Liver (tissue), 8 donors: ENCODE measurements at regions not wholly inside any gene's neighbourhood (a gene's known extent, or its start where the extent isn't known, plus 50 kb on each side); places are given as distances from the start of the nearest gene placed in this dataset.

Experiments used
- DNase-seq: peaks from one replicate; pipeline ENCODE4 v3.0.0-alpha.2; 2017; ENCODE audit warnings: low spot score
- H3K27ac ChIP-seq, 2 donors: one replicate each; pipeline ENCODE4 v1.7.0; 2013; ENCODE audit warnings: inconsistent platforms in 2 of 2, low read length in 2 of 2, control low read depth in 1 of 2, low read depth in 1 of 2, mild to moderate bottlenecking in 1 of 2
- H3K27me3 ChIP-seq, 4 donors: one replicate each; pipeline versions ENCODE4 v1.6.1 to v1.7.0; 2013; ENCODE audit warnings: low read length in 3 of 4, inconsistent platforms in 1 of 4, mild to moderate bottlenecking in 1 of 4, moderate library complexity in 1 of 4; ENCODE audit not compliant: control insufficient read depth in 4 of 4, insufficient read depth in 4 of 4
- H3K36me3 ChIP-seq, 4 donors: one replicate each; pipeline versions ENCODE4 v1.6.1 to v1.7.0; 2013; ENCODE audit warnings: low read length in 3 of 4, mild to moderate bottlenecking in 3 of 4, low read depth in 1 of 4, moderate library complexity in 1 of 4; ENCODE audit not compliant: control insufficient read depth in 4 of 4, insufficient read depth in 3 of 4
- H3K4me1 ChIP-seq, 4 donors: one replicate each; pipeline versions ENCODE4 v1.6.1 to v1.7.0; 2013; ENCODE audit warnings: low read length in 3 of 4, mild to moderate bottlenecking in 3 of 4, moderate library complexity in 1 of 4; ENCODE audit not compliant: control insufficient read depth in 4 of 4, insufficient read depth in 4 of 4
- H3K4me3 ChIP-seq, 3 donors: one replicate each; pipeline versions ENCODE4 v1.6.1 to v1.7.0; 2013; ENCODE audit warnings: low read length in 3 of 3, control low read depth in 1 of 3, low read depth in 1 of 3, mild to moderate bottlenecking in 1 of 3
- H3K9ac ChIP-seq, 2 donors: one replicate each; pipeline ENCODE4 v1.7.0; 2013; ENCODE audit warnings: low read length in 2 of 2, mild to moderate bottlenecking in 2 of 2, moderate library complexity in 2 of 2, control low read depth in 1 of 2, low read depth in 1 of 2
- H3K9me3 ChIP-seq, 4 donors: one replicate each; pipeline versions ENCODE4 v1.6.1 to v1.7.0; 2013; ENCODE audit warnings: low read length in 3 of 4; ENCODE audit not compliant: control insufficient read depth in 4 of 4
- ATF3 ChIP-seq: IDR thresholded peaks from 2 replicates; pipeline ENCODE4 v1.6.1; 2016; ENCODE audit warnings: antibody characterized with exemption
- CTCF ChIP-seq: fragments of 150-350 bp; IDR thresholded peaks from 2 replicates; pipeline ENCODE4 v1.5.1; 2017; ENCODE audit warnings: improper control_type of control experiment, low read depth, low read length; ENCODE audit not compliant: missing input control
- EGR1 ChIP-seq, 2 donors: IDR thresholded peaks; 2 replicates each; pipeline ENCODE4 v1.6.1; 2016 to 2018; ENCODE audit warnings: antibody characterized with exemption in 2 of 2, low read depth in 2 of 2
- FOXA1 ChIP-seq: IDR thresholded peaks from 2 replicates; pipeline ENCODE4 v1.6.1; 2016; ENCODE audit warnings: antibody characterized with exemption
- FOXA2 ChIP-seq: IDR thresholded peaks from 2 replicates; pipeline ENCODE4 v1.6.1; 2016; ENCODE audit warnings: antibody characterized with exemption
- GABPA ChIP-seq, 2 donors: IDR thresholded peaks in 1 of 2; conservative IDR thresholded peaks in 1 of 2; 2 replicates each; pipeline ENCODE4 v1.6.1; 2016; ENCODE audit warnings: antibody characterized with exemption in 2 of 2, mild to moderate bottlenecking in 1 of 2, moderate library complexity in 1 of 2
- HNF4A ChIP-seq, 2 donors: conservative IDR thresholded peaks; 2 replicates each; pipeline ENCODE4 v1.6.1; 2016; ENCODE audit warnings: antibody characterized with exemption in 2 of 2, mild to moderate bottlenecking in 2 of 2
- HNF4G ChIP-seq: IDR thresholded peaks from 2 replicates; pipeline ENCODE4 v1.6.1; 2016; ENCODE audit warnings: antibody characterized with exemption
- JUND ChIP-seq, 2 donors: IDR thresholded peaks; 2 replicates each; pipeline ENCODE4 v1.6.1; 2016; ENCODE audit warnings: antibody characterized with exemption in 2 of 2
- MAX ChIP-seq: IDR thresholded peaks from 2 replicates; pipeline ENCODE4 v1.6.1; 2016; ENCODE audit warnings: antibody characterized with exemption
- RXRA ChIP-seq, 2 donors: IDR thresholded peaks; 2 replicates each; pipeline ENCODE4 v1.6.1; 2017 to 2018; ENCODE audit warnings: antibody characterized with exemption in 2 of 2, mild to moderate bottlenecking in 1 of 2
- SP1 ChIP-seq: IDR thresholded peaks from 2 replicates; pipeline ENCODE4 v1.6.1; 2018; ENCODE audit warnings: antibody characterized with exemption, mild to moderate bottlenecking
- TAF1 ChIP-seq: conservative IDR thresholded peaks from 2 replicates; pipeline ENCODE4 v1.6.1; 2016; ENCODE audit warnings: antibody characterized with exemption, mild to moderate bottlenecking
- YY1 ChIP-seq: IDR thresholded peaks from 2 replicates; pipeline ENCODE4 v1.6.1; 2016; ENCODE audit warnings: antibody characterized with exemption, mild to moderate bottlenecking
- WGBS: extraction: QIAGEN DNeasy Blood & Tissue Kit; methylation state at CpG from one replicate; pipeline ENCODE4 v1.1.7; 2013; 5-methylcytosine and 5-hydroxymethylcytosine counted together
- TF ChIP-seq, protein P1 (sequence below): IDR thresholded peaks from 2 replicates; pipeline ENCODE4 v1.6.1; 2016; ENCODE audit warnings: antibody characterized with exemption, mild to moderate bottlenecking
- TF ChIP-seq, protein P2 (sequence below): IDR thresholded peaks from 2 replicates; pipeline ENCODE4 v1.6.1; 2016; ENCODE audit warnings: antibody characterized with exemption
- donor health status: healthy.
- donor health status: healthy.
- donor health status: healthy.
- donor health status: healthy.
- donor health status: healthy.

GRCh38 chr2:59654710-59655109 lies 898.7 kb downstream of the BCL11A start:
- Histone ChIP-seq H3K4me1 (no peaks in the 10 kb centered on the region), H3K36me3 (no peaks in the 10 kb centered on the region), H3K9ac (no peak overlapping the region), H3K27me3 (no peaks in the 10 kb centered on the region), H3K4me3 (no peak overlapping the region), H3K9me3 (peaks cover 0 to 2% (median 0%) of the 10 kb centered on the region in 4 donors), H3K27ac (no peak overlapping the region)
- no peak for DNase-seq
- TF ChIP-seq, protein P1, sequence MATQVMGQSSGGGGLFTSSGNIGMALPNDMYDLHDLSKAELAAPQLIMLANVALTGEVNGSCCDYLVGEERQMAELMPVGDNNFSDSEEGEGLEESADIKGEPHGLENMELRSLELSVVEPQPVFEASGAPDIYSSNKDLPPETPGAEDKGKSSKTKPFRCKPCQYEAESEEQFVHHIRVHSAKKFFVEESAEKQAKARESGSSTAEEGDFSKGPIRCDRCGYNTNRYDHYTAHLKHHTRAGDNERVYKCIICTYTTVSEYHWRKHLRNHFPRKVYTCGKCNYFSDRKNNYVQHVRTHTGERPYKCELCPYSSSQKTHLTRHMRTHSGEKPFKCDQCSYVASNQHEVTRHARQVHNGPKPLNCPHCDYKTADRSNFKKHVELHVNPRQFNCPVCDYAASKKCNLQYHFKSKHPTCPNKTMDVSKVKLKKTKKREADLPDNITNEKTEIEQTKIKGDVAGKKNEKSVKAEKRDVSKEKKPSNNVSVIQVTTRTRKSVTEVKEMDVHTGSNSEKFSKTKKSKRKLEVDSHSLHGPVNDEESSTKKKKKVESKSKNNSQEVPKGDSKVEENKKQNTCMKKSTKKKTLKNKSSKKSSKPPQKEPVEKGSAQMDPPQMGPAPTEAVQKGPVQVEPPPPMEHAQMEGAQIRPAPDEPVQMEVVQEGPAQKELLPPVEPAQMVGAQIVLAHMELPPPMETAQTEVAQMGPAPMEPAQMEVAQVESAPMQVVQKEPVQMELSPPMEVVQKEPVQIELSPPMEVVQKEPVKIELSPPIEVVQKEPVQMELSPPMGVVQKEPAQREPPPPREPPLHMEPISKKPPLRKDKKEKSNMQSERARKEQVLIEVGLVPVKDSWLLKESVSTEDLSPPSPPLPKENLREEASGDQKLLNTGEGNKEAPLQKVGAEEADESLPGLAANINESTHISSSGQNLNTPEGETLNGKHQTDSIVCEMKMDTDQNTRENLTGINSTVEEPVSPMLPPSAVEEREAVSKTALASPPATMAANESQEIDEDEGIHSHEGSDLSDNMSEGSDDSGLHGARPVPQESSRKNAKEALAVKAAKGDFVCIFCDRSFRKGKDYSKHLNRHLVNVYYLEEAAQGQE: no peak
- no peak for TF ChIP-seq FOXA1
- TF ChIP-seq YY1: no peak
- no peak for TF ChIP-seq HNF4G
- TF ChIP-seq FOXA2: no peak
- TF ChIP-seq RXRA (IDR thresholded peaks at IDR 0.05): no peak
- TF ChIP-seq ATF3: no peak
- TF ChIP-seq CTCF: no peak
- TF ChIP-seq TAF1: no peak
- no peak for TF ChIP-seq SP1
- TF ChIP-seq HNF4A (conservative IDR thresholded peaks at IDR 0.05): no peak
- TF ChIP-seq, protein P2, sequence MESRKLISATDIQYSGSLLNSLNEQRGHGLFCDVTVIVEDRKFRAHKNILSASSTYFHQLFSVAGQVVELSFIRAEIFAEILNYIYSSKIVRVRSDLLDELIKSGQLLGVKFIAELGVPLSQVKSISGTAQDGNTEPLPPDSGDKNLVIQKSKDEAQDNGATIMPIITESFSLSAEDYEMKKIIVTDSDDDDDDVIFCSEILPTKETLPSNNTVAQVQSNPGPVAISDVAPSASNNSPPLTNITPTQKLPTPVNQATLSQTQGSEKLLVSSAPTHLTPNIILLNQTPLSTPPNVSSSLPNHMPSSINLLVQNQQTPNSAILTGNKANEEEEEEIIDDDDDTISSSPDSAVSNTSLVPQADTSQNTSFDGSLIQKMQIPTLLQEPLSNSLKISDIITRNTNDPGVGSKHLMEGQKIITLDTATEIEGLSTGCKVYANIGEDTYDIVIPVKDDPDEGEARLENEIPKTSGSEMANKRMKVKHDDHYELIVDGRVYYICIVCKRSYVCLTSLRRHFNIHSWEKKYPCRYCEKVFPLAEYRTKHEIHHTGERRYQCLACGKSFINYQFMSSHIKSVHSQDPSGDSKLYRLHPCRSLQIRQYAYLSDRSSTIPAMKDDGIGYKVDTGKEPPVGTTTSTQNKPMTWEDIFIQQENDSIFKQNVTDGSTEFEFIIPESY: no peak
- TF ChIP-seq EGR1 (IDR thresholded peaks at IDR 0.05; ENCODE audit: low read depth in 2 of 2): no peak
- TF ChIP-seq JUND (IDR thresholded peaks at IDR 0.05): no peak
- WGBS: 62% methylated on average over 4 of the region's 4 CpGs

DNA sequence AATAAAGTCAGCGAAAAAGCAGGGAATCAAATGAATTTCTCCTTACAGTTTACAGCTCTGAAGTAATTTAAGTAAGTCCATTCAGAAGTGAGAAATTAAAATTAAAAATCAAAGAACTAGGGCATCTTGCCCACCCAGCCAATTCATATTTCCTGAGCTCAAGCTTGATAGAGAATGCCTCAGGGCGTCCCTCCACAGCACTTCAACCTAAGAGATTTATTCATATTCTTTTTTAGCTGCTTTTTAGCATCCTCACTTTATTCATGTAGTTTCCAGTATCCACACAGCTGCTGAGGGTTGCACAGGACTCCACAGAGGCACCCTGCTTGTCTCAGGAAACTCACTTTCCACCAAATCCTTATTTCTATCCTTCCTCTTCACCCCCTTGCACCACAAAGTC lies 900.3 kb downstream of the BCL11A start:
- no peak overlapping the region for H3K27ac ChIP-seq
- H3K27me3 ChIP-seq: no peaks in the 10 kb centered on the region
- H3K36me3 ChIP-seq: no peaks in the 10 kb centered on the region
- no peaks in the 10 kb centered on the region for H3K4me1 ChIP-seq
- no peak overlapping the region for H3K9ac ChIP-seq
- no peak for DNase-seq
- H3K4me3 ChIP-seq: no peak overlapping the region
- H3K9me3 ChIP-seq: peaks cover 0 to 2% (median 0%) of the 10 kb centered on the region in 4 donors
- 38% methylated on average over 2 of the region's 2 CpGs for WGBS
- TF ChIP-seq YY1 (no peak), HNF4A (conservative IDR thresholded peaks at IDR 0.05) (no peak), CTCF (no peak), ATF3 (no peak), GABPA (IDR thresholded peaks at IDR 0.05 in 1 of 2, conservative IDR thresholded peaks at IDR 0.05 in 1 of 2) (no peak), HNF4G (no peak), MAX (no peak), SP1 (no peak)
- TF ChIP-seq, protein P2: no peak
